ENCODE measurements at regions not wholly inside any gene's neighbourhood (a gene's known extent, or its start where the extent isn't known, plus 50 kb on each side); places are given as distances from the start of the nearest gene placed in this dataset.

GRCh38 chr2:234596696-234597575 lies 100.1 kb upstream of the ARL4C start:
- no peak for DNase-seq (ENCODE audit: low read depth)

- DNase-seq (ENCODE audit: low read depth) = no peak
Observed at GRCh38 chr2:234595829-234596228, 98.9 kb upstream of the ARL4C start.

- no peak for DNase-seq (ENCODE audit: low read depth)
Observed at GRCh38 chr2:234594715-234595114, 97.8 kb upstream of the ARL4C start.

GRCh38 chr2:234593636-234594035 lies 96.8 kb upstream of the ARL4C start:
- DNase-seq (ENCODE audit: low read depth) = no peak

- no peak for DNase-seq (ENCODE audit: low read depth)
Observed at GRCh38 chr2:234592541-234592940, 95.7 kb upstream of the ARL4C start.

GRCh38 chr2:234590076-234590475 lies 93.2 kb upstream of the ARL4C start:
- no peak for DNase-seq (ENCODE audit: low read depth)

- no peak for DNase-seq (ENCODE audit: low read depth)
Observed at GRCh38 chr2:234588054-234588430, 91.2 kb upstream of the ARL4C start.

- no peak for DNase-seq (ENCODE audit: low read depth)
Observed at GRCh38 chr2:234587341-234588053, 90.6 kb upstream of the ARL4C start.

GRCh38 chr2:234583331-234583730 lies 86.5 kb upstream of the ARL4C start:
- DNase-seq (ENCODE audit: low read depth) = no peak

- no peak for DNase-seq (ENCODE audit: low read depth)
Observed at GRCh38 chr2:234580686-234581085, 83.8 kb upstream of the ARL4C start.

GRCh38 chr2:234579231-234579962 lies 82.5 kb upstream of the ARL4C start:
- no peak for DNase-seq (ENCODE audit: low read depth)

GRCh38 chr2:234578389-234578788 lies 81.5 kb upstream of the ARL4C start:
- no peak for DNase-seq (ENCODE audit: low read depth)

- no peak for DNase-seq (ENCODE audit: low read depth)
Observed at GRCh38 chr2:234577191-234577590, 80.3 kb upstream of the ARL4C start.

GRCh38 chr2:234571620-234572407 lies 74.9 kb upstream of the ARL4C start:
- no peak for DNase-seq (ENCODE audit: low read depth)

- DNase-seq (ENCODE audit: low read depth) = no peak
Observed at GRCh38 chr2:234570476-234570875, 73.6 kb upstream of the ARL4C start.

- no peak for DNase-seq (ENCODE audit: low read depth)
Observed at GRCh38 chr2:234569776-234570430, 73.0 kb upstream of the ARL4C start.

GRCh38 chr2:234566622-234567021 lies 69.7 kb upstream of the ARL4C start:
- DNase-seq (ENCODE audit: low read depth) = no peak

GRCh38 chr2:234565842-234566619 lies 69.2 kb upstream of the ARL4C start:
- no peak for DNase-seq (ENCODE audit: low read depth)

- no peak for DNase-seq (ENCODE audit: low read depth)
Observed at GRCh38 chr2:234565201-234565600, 68.3 kb upstream of the ARL4C start.

- no peak for DNase-seq (ENCODE audit: low read depth)
Observed at GRCh38 chr2:234564699-234565098, 67.8 kb upstream of the ARL4C start.

- DNase-seq (ENCODE audit: low read depth) = no peak
Observed at GRCh38 chr2:234559609-234560008, 62.7 kb upstream of the ARL4C start.

Measured in stimulated activated CD8-positive, alpha-beta memory T cell treated with anti-CD3 and anti-CD28 coated beads, Interleukin-12 subunit alpha, Interleukin-12 subunit beta, amount 100 ng/mL, for 4 hours (primary cell).